Esophagus muscularis mucosa (tissue), 4 donors: ENCODE measurements at regions not wholly inside any gene's neighbourhood (a gene's known extent, or its start where the extent isn't known, plus 50 kb on each side); places are given as distances from the start of the nearest gene placed in this dataset.

Experiments used
- DNase-seq: peaks from one replicate; pipeline ENCODE4 v3.0.0-alpha.2; 2017; ENCODE audit errors: extremely low spot score
- H3K27ac ChIP-seq, 4 donors: fragments of 200-600 bp; sonication (generic); replicated peaks in 1 of 4; 1 replicate in 3 of 4; 2 replicates in 1 of 4; pipeline ENCODE4 v1.5.1; 2016 to 2019; ENCODE audit warnings: mild to moderate bottlenecking in 1 of 4
- H3K27me3 ChIP-seq, 4 donors: fragments of 200-600 bp; sonication (generic); one replicate each; pipeline versions ENCODE4 v1.5.1 to v1.6.0; 2016 to 2019
- H3K36me3 ChIP-seq, 4 donors: fragments of 200-600 bp; sonication (generic); one replicate each; pipeline ENCODE4 v1.5.1; 2016 to 2019
- H3K4me1 ChIP-seq, 4 donors: fragments of 200-600 bp; sonication (generic); one replicate each; pipeline ENCODE4 v1.5.1; 2016 to 2019
- H3K4me3 ChIP-seq, 4 donors: fragments of 200-600 bp; sonication (generic); 1 replicate in 2 of 4; 2 replicates in 2 of 4; pipeline ENCODE4 v1.5.1; 2016 to 2019; ENCODE audit warnings: mild to moderate bottlenecking in 4 of 4, moderate library complexity in 1 of 4
- H3K9me3 ChIP-seq, 4 donors: fragments of 200-600 bp; sonication (generic); 1 replicate in 3 of 4; 2 replicates in 1 of 4; pipeline ENCODE4 v1.5.1; 2016 to 2019
- EP300 ChIP-seq: sonication (generic); formaldehyde crosslinking; IDR thresholded peaks from one replicate; pipeline ENCODE4 v1.6.1; 2017; ENCODE audit warnings: antibody characterized with exemption
- POLR2A ChIP-seq: fragments of 450-650 bp; IDR thresholded peaks from one replicate; pipeline ENCODE4 v1.6.1; 2017; ENCODE audit warnings: antibody characterized with exemption, moderate library complexity, mild to moderate bottlenecking, low read depth
- POLR2AphosphoS5 ChIP-seq, 2 donors: sonication (generic); formaldehyde crosslinking; IDR thresholded peaks; one replicate each; pipeline ENCODE4 v1.6.1; 2017; ENCODE audit warnings: antibody characterized with exemption in 2 of 2
- WGBS: methylation state at CpG from one replicate; pipeline ENCODE4 v1.1.5; 2018; 5-methylcytosine and 5-hydroxymethylcytosine counted together
- intact Hi-C: fragments of 100-400 bp; cut with DNase I; formaldehyde crosslinking; loops from one replicate; pipeline ENCODE4 v1.15.1; 2023
- TF ChIP-seq, protein P1 (sequence below), 3 experiments: fragments of 200-600 bp in 2 of 3; fragments of 450-650 bp in 1 of 3; sonication (generic) in 2 of 3; IDR thresholded peaks; one replicate each; pipeline ENCODE4 v1.5.1; 2017 to 2019; ENCODE audit warnings: antibody characterized with exemption in 3 of 3, mild to moderate bottlenecking in 2 of 3, moderate library complexity in 1 of 3

DNA sequence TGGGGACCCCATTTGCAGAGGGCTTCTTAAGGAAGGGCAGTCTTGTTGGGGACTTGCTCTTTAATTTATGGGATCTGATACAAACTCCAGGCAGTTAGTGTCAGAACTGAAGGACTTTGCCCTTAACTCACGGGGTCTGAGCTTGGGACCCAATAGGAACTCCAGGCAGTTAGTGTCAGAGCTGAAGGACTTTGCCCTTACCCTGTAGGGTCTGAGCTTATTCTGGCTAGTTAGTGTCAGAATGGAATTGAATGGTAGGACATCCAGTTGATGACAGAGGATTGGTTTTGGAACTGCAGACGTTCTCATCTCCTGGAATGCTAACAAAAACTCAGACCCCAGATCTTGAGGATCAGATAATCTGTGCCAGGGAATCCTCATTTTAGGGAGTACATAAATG, 256.9 kb upstream of the COPS8 start:
- no peak for TF ChIP-seq POLR2A
- TF ChIP-seq EP300, result no peak
- TF ChIP-seq, protein P1, sequence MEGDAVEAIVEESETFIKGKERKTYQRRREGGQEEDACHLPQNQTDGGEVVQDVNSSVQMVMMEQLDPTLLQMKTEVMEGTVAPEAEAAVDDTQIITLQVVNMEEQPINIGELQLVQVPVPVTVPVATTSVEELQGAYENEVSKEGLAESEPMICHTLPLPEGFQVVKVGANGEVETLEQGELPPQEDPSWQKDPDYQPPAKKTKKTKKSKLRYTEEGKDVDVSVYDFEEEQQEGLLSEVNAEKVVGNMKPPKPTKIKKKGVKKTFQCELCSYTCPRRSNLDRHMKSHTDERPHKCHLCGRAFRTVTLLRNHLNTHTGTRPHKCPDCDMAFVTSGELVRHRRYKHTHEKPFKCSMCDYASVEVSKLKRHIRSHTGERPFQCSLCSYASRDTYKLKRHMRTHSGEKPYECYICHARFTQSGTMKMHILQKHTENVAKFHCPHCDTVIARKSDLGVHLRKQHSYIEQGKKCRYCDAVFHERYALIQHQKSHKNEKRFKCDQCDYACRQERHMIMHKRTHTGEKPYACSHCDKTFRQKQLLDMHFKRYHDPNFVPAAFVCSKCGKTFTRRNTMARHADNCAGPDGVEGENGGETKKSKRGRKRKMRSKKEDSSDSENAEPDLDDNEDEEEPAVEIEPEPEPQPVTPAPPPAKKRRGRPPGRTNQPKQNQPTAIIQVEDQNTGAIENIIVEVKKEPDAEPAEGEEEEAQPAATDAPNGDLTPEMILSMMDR (IDR thresholded peaks at IDR 0.05), result no peak
- no peak for TF ChIP-seq POLR2AphosphoS5 (IDR thresholded peaks at IDR 0.05)
- Histone ChIP-seq H3K27me3 (no peaks in the 10 kb centered on the region), H3K36me3 (no peaks in the 10 kb centered on the region), H3K27ac (no peak overlapping the region), H3K9me3 (no peaks in the 10 kb centered on the region), H3K4me1 (peaks cover 0 to 5% (median 0%) of the 10 kb centered on the region in 4 donors), H3K4me3 (no peak overlapping the region)
- WGBS, result 73% methylated on average over 2 of the region's 2 CpGs
- no peak for DNase-seq
- intact Hi-C loops, result no loop called here

DNA sequence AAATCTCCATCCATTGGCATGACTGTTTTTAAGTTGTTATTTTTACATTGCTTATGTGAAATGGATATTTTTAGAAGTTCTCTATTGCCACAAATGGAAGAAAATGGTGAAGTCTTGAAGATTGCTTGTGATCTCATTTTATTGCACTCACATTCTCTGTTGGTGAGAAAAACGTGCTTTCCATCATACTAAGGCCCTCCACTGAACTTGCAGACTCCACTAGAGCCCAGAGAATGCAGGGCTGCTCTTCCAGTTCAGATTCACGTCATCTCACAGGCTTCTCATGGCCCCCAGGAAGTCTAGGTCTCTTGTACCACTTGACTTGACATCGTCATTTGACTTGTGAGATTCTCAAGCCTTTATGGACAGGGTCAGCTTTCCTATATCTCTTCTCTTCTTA, 254.8 kb upstream of the COPS8 start:
- H3K36me3 ChIP-seq, result no peaks in the 10 kb centered on the region
- intact Hi-C loops, result no loop called here
- H3K27ac ChIP-seq, result no peak overlapping the region
- 77% methylated on average over 3 of the region's 3 CpGs for WGBS
- no peaks in the 10 kb centered on the region for H3K9me3 ChIP-seq
- DNase-seq, result no peak
- H3K4me1 ChIP-seq, result peaks cover 0 to 5% (median 0%) of the 10 kb centered on the region in 4 donors
- TF ChIP-seq, protein P1 (IDR thresholded peaks at IDR 0.05), result no peak
- no peak for TF ChIP-seq POLR2AphosphoS5 (IDR thresholded peaks at IDR 0.05)
- no peak for TF ChIP-seq POLR2A
- TF ChIP-seq EP300, result no peak
- no peak overlapping the region for H3K4me3 ChIP-seq
- no peaks in the 10 kb centered on the region for H3K27me3 ChIP-seq

DNA sequence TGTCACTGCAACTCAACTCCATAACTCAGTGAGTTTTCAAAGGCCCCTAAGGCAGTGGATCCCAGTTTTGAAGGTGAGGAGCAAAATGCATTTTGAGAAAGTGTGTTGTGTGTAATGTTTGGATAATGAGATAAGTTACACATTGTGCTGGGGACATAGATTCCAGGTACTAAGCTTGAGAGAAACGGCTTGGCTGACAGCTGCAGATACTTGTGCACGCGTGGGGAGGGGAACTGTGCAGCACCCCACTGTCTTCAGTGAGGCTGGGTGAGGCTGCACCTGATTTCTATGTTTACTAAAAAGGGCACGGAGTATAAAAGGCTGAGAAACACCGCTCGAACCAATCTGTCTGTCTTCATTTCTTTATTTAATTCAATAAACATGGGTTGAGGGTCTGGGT, 254.0 kb upstream of the COPS8 start:
- no peak for TF ChIP-seq POLR2A
- no peak for TF ChIP-seq POLR2AphosphoS5 (IDR thresholded peaks at IDR 0.05)
- TF ChIP-seq EP300, result no peak
- TF ChIP-seq, protein P1 (IDR thresholded peaks at IDR 0.05), result no peak
- H3K27ac ChIP-seq, result no peak overlapping the region
- intact Hi-C loops, result no loop called here
- no peaks in the 10 kb centered on the region for H3K36me3 ChIP-seq
- H3K4me1 ChIP-seq, result peaks cover 0 to 5% (median 0%) of the 10 kb centered on the region in 4 donors
- WGBS, result 87% methylated on average over 6 of the region's 6 CpGs
- H3K4me3 ChIP-seq, result no peak overlapping the region
- H3K27me3 ChIP-seq, result no peaks in the 10 kb centered on the region
- no peak for DNase-seq
- H3K9me3 ChIP-seq, result no peaks in the 10 kb centered on the region

DNA sequence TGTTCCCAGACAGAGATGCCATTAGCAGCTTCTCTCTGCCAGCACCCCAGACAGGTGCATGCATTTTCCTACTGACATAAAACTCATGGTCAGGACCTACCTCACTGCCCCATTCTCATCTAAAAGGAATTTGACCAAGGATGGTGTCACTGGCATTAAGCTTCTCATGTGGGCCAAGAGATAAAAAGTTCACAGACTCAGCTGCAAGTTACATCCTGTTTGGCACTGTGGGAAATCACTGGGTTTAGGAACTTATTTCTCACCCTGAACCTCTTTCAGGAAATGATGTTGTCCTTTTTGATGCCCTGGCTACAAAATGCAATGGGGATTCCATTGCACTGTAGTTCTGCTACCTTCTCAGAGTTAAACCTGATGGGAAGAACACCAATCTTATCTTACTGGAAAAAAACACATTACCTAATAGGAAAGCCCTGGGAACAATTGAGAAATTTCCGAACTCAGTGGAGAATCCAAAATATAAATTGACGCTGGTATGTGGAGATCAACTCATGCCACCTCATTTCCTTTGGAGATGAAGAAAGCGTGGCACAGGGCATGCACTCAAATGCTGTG, 252.1 kb upstream of the COPS8 start:
- intact Hi-C loops, result no loop called here

More for the DNA sequence above, 252.1 kb upstream of the COPS8 start:
- no peak for DNase-seq
- no peaks in the 10 kb centered on the region for H3K9me3 ChIP-seq
- no peak for TF ChIP-seq POLR2A
- TF ChIP-seq, protein P1 (IDR thresholded peaks at IDR 0.05), result no peak
- TF ChIP-seq POLR2AphosphoS5 (IDR thresholded peaks at IDR 0.05), result no peak
- no peak for TF ChIP-seq EP300
- no peak overlapping the region for H3K4me3 ChIP-seq
- WGBS, result 79% methylated on average over 3 of the region's 3 CpGs
- H3K27ac ChIP-seq, result no peak overlapping the region
- H3K4me1 ChIP-seq, result no peaks in the 10 kb centered on the region
- H3K27me3 ChIP-seq, result no peaks in the 10 kb centered on the region
- H3K36me3 ChIP-seq, result no peaks in the 10 kb centered on the region
